Neural progenitor cell (in vitro differentiated cells): ENCODE measurements at regions not wholly inside any gene's neighbourhood (a gene's known extent, or its start where the extent isn't known, plus 50 kb on each side); places are given as distances from the start of the nearest gene placed in this dataset.

Experiments used
- DNase-seq: peaks from one replicate; pipeline ENCODE4 v3.0.0-alpha.2; 2016; ENCODE audit warnings: low spot score
- H2AFZ ChIP-seq: fragments of 200-600 bp; sonication (generic); replicated peaks from 2 replicates; pipeline ENCODE4 v1.6.1; 2016; ENCODE audit warnings: antibody characterized with exemption
- H3F3A ChIP-seq: fragments of 200-600 bp; sonication (generic); 2 replicates; pipeline ENCODE4 v1.6.1; 2016; ENCODE audit warnings: antibody characterized with exemption, low read depth
- H3K27ac ChIP-seq: fragments of 200-600 bp; sonication (generic); 2 replicates; pipeline ENCODE4 v1.5.1; 2016; ENCODE audit warnings: mild to moderate bottlenecking
- H3K27me3 ChIP-seq: fragments of 200-600 bp; sonication (generic); 2 replicates; pipeline ENCODE4 v1.6.1; 2016; ENCODE audit warnings: mild to moderate bottlenecking, moderate library complexity
- H3K36me3 ChIP-seq: fragments of 200-600 bp; sonication (generic); 2 replicates; pipeline ENCODE4 v1.5.1; 2016
- H3K4me1 ChIP-seq: fragments of 200-600 bp; sonication (generic); 2 replicates; pipeline ENCODE4 v1.6.1; 2016; ENCODE audit warnings: mixed run types
- H3K4me2 ChIP-seq: fragments of 200-600 bp; sonication (generic); 2 replicates; pipeline ENCODE4 v1.6.1; 2016
- H3K4me3 ChIP-seq: fragments of 200-600 bp; sonication (generic); 2 replicates; pipeline ENCODE4 v1.5.1; 2016
- H3K79me2 ChIP-seq: fragments of 200-600 bp; sonication (generic); 2 replicates; pipeline ENCODE4 v1.6.1; 2016; ENCODE audit warnings: low read depth
- H3K9ac ChIP-seq: fragments of 200-600 bp; sonication (generic); 2 replicates; pipeline ENCODE4 v1.6.1; 2016
- H3K9me3 ChIP-seq: fragments of 200-600 bp; sonication (generic); 2 replicates; pipeline ENCODE4 v1.5.1; 2016; ENCODE audit warnings: low read depth
- H4K20me1 ChIP-seq: fragments of 200-600 bp; sonication (generic); 2 replicates; pipeline ENCODE4 v1.6.1; 2016; ENCODE audit warnings: low read depth
- H3K27ac Mint-ChIP-seq: 3 replicates; pipeline ENCODE4 v1.8.0; 2021; ENCODE audit warnings: mixed read lengths
- H3K27me3 Mint-ChIP-seq: 2 replicates; pipeline ENCODE4 v1.8.0; 2022; ENCODE audit warnings: low read depth, mild to moderate bottlenecking, inconsistent platforms, moderate library complexity, mixed read lengths; ENCODE audit not compliant: insufficient read depth
- H3K36me3 Mint-ChIP-seq: 3 replicates; pipeline ENCODE4 v1.8.0; 2021; ENCODE audit warnings: mixed read lengths
- H3K4me1 Mint-ChIP-seq: 3 replicates; pipeline ENCODE4 v1.8.0; 2021; ENCODE audit warnings: mixed read lengths
- H3K4me3 Mint-ChIP-seq: 3 replicates; pipeline ENCODE4 v1.8.0; 2021; ENCODE audit warnings: mild to moderate bottlenecking, moderate library complexity, mixed read lengths
- H3K9me3 Mint-ChIP-seq: 3 replicates; pipeline ENCODE4 v1.8.0; 2020; ENCODE audit warnings: mixed read lengths
- EZH2 ChIP-seq: fragments of 200-600 bp; sonication (generic); IDR thresholded peaks from 2 replicates; pipeline ENCODE4 v1.6.1; 2017; ENCODE audit warnings: antibody characterized with exemption, mild to moderate bottlenecking, moderate library complexity
- EZH2phosphoT487 ChIP-seq: fragments of 200-600 bp; sonication (generic); IDR thresholded peaks from 2 replicates; pipeline ENCODE4 v1.6.1; 2017; ENCODE audit warnings: antibody characterized with exemption
- TF ChIP-seq, protein P1 (sequence below): fragments of 200-600 bp; sonication (generic); IDR thresholded peaks from 2 replicates; pipeline ENCODE4 v1.5.1; 2017; ENCODE audit warnings: antibody characterized with exemption, mild to moderate bottlenecking

DNA sequence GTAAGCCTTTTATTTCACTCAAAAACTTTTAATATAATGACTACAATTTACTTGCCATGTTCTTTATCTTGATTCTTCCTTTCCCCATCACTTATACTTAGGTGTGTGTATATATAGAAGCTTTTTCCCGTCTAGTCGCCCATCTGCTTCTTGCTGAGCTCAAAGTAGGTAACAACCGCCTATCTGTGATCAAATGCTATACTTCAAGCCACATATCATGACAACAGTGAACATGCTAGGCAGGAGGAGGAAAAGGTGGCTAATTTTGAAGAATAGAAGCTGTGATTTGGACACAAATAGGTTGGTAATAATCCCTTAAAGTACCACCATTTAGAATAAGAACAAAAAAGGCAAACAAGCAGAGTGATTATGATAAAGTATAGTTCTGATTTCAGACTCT, 367.3 kb upstream of the CHRM2 start:
- H3K79me2 ChIP-seq: no peaks in the 10 kb centered on the region
- H4K20me1 ChIP-seq: no peaks in the 10 kb centered on the region
- no peak overlapping the region for H3K4me2 ChIP-seq
- peaks cover 5% of the 10 kb centered on the region for H3K4me1 ChIP-seq
- H3K4me3 Mint-ChIP-seq: no peak overlapping the region
- H3K36me3 Mint-ChIP-seq: no peaks in the 10 kb centered on the region
- no peaks in the 10 kb centered on the region for H3K27me3 ChIP-seq
- H3K9me3 ChIP-seq: no peaks in the 10 kb centered on the region
- no peak overlapping the region for H3K27ac ChIP-seq
- H3K9me3 Mint-ChIP-seq: no peaks in the 10 kb centered on the region
- no peaks in the 10 kb centered on the region for H3K36me3 ChIP-seq
- no peak overlapping the region for H3K4me3 ChIP-seq
- DNase-seq: no peak
- peaks cover 8% of the 10 kb centered on the region for H3K4me1 Mint-ChIP-seq
- TF ChIP-seq EZH2 (no peak), EZH2phosphoT487 (no peak)
- TF ChIP-seq, protein P1, sequence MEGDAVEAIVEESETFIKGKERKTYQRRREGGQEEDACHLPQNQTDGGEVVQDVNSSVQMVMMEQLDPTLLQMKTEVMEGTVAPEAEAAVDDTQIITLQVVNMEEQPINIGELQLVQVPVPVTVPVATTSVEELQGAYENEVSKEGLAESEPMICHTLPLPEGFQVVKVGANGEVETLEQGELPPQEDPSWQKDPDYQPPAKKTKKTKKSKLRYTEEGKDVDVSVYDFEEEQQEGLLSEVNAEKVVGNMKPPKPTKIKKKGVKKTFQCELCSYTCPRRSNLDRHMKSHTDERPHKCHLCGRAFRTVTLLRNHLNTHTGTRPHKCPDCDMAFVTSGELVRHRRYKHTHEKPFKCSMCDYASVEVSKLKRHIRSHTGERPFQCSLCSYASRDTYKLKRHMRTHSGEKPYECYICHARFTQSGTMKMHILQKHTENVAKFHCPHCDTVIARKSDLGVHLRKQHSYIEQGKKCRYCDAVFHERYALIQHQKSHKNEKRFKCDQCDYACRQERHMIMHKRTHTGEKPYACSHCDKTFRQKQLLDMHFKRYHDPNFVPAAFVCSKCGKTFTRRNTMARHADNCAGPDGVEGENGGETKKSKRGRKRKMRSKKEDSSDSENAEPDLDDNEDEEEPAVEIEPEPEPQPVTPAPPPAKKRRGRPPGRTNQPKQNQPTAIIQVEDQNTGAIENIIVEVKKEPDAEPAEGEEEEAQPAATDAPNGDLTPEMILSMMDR: no peak
- no peaks in the 10 kb centered on the region for H3K27me3 Mint-ChIP-seq
- no peak overlapping the region for H3K9ac ChIP-seq
- no peak overlapping the region for H3K27ac Mint-ChIP-seq
- no peaks in the 10 kb centered on the region for H3F3A ChIP-seq
- no peak overlapping the region for H2AFZ ChIP-seq

DNA sequence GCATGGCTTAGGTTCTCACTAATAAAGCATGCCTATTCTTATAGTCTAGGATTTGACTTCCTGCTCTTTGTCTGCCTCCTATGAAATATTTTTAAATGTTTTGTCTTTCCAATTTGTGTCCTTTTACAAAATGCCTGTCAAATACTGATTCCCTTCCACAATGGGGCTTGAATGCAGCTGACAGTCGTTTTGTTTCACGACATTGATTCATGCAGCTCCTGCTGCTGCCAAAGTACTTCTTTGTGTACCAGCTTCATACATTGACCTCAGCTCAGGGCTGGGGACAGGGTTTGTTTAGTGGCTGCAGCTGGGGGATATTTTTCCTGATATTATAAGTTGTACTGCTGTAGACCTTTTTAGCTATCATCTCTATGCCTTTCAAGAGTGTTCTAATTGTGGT, 371.9 kb upstream of the CHRM2 start:
- no peak overlapping the region for H2AFZ ChIP-seq
- peaks cover 8% of the 10 kb centered on the region for H3K4me1 Mint-ChIP-seq
- H3K27ac ChIP-seq: no peak overlapping the region

DNA sequence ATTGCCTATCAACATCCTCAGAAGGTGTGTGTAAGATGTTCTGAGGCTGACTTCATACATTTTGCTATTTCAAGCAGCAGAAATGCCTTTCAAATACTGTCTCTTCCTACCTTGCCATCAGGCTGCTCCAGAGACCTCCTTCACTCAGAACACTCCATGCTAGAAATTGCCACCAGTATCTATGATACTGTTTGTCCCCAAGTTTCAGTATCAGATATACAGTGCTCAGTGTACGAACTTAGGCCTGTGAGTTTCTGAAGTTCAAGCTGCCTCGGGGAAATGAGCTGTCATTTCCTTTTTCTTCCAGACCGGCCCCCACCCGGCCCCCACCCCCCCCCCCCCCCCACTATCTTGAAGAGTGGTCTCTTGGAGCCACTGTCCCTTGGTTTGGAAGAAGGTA, 373.4 kb upstream of the CHRM2 start:
- H3K4me1 Mint-ChIP-seq: peaks cover 8% of the 10 kb centered on the region
- Histone ChIP-seq H4K20me1 (no peaks in the 10 kb centered on the region), H3K36me3 (no peaks in the 10 kb centered on the region), H3K4me3 (no peak overlapping the region), H3K4me1 (peaks cover 5% of the 10 kb centered on the region), H2AFZ (no peak overlapping the region), H3F3A (no peaks in the 10 kb centered on the region), H3K9ac (no peak overlapping the region), H3K27me3 (no peaks in the 10 kb centered on the region), H3K9me3 (no peaks in the 10 kb centered on the region), H3K27ac (no peak overlapping the region), H3K79me2 (no peaks in the 10 kb centered on the region), H3K4me2 (no peak overlapping the region)
- TF ChIP-seq EZH2phosphoT487 (no peak), EZH2 (no peak)
- TF ChIP-seq, protein P1: no peak
- H3K9me3 Mint-ChIP-seq: no peaks in the 10 kb centered on the region
- no peak for DNase-seq
- H3K27me3 Mint-ChIP-seq: no peaks in the 10 kb centered on the region
- H3K36me3 Mint-ChIP-seq: no peaks in the 10 kb centered on the region
- no peak overlapping the region for H3K27ac Mint-ChIP-seq
- H3K4me3 Mint-ChIP-seq: no peak overlapping the region

More for the DNA sequence above, 371.9 kb upstream of the CHRM2 start:
- H3K36me3 Mint-ChIP-seq: no peaks in the 10 kb centered on the region
- peak; percentile 22 for DNase-seq
- Histone ChIP-seq H3K4me2 (no peak overlapping the region), H3K9me3 (no peaks in the 10 kb centered on the region), H3K4me1 (peaks cover 5% of the 10 kb centered on the region), H3K79me2 (no peaks in the 10 kb centered on the region), H3K27me3 (no peaks in the 10 kb centered on the region), H4K20me1 (no peaks in the 10 kb centered on the region), H3K36me3 (no peaks in the 10 kb centered on the region), H3K4me3 (no peak overlapping the region), H3F3A (no peaks in the 10 kb centered on the region), H3K9ac (no peak overlapping the region)
- H3K27me3 Mint-ChIP-seq: no peaks in the 10 kb centered on the region
- no peak overlapping the region for H3K4me3 Mint-ChIP-seq
- no peak for TF ChIP-seq EZH2phosphoT487
- H3K27ac Mint-ChIP-seq: no peak overlapping the region
- no peaks in the 10 kb centered on the region for H3K9me3 Mint-ChIP-seq

DNA sequence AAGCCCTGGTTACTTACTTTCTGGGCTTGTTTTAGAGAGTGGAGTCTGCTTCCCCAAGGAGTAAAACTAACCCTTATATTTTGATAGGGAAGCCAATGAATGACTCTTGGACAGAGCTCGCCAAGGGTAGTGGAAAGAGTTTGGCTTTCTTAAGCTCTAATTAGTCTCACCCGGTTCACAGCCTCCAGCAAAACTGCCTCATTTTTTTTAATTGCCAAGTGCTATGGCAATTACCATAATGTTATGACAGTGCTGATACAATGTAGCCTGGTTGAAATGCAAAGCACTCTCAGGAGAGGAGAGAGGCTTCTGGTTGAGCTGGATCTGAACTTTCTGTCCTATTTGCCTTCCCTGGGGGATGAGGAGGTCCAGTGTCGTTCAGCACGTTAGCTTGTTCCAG, 376.1 kb upstream of the CHRM2 start:
- Mint-ChIP-seq H3K36me3 (no peaks in the 10 kb centered on the region), H3K27ac (no peak overlapping the region), H3K27me3 (no peaks in the 10 kb centered on the region), H3K4me3 (no peak overlapping the region), H3K4me1 (peaks cover 8% of the 10 kb centered on the region), H3K9me3 (no peaks in the 10 kb centered on the region)
- Histone ChIP-seq H3F3A (no peaks in the 10 kb centered on the region), H3K9me3 (no peaks in the 10 kb centered on the region), H2AFZ (no peak overlapping the region), H3K4me2 (no peak overlapping the region), H3K27me3 (no peaks in the 10 kb centered on the region), H3K4me3 (no peak overlapping the region), H3K9ac (no peak overlapping the region), H3K36me3 (no peaks in the 10 kb centered on the region), H3K4me1 (peaks cover 5% of the 10 kb centered on the region), H3K27ac (no peak overlapping the region), H3K79me2 (no peaks in the 10 kb centered on the region), H4K20me1 (no peaks in the 10 kb centered on the region)
- no peak for DNase-seq
- TF ChIP-seq, protein P1: no peak
